ENCODE measurements at regions not wholly inside any gene's neighbourhood (a gene's known extent, or its start where the extent isn't known, plus 50 kb on each side); places are given as distances from the start of the nearest gene placed in this dataset.

DNA sequence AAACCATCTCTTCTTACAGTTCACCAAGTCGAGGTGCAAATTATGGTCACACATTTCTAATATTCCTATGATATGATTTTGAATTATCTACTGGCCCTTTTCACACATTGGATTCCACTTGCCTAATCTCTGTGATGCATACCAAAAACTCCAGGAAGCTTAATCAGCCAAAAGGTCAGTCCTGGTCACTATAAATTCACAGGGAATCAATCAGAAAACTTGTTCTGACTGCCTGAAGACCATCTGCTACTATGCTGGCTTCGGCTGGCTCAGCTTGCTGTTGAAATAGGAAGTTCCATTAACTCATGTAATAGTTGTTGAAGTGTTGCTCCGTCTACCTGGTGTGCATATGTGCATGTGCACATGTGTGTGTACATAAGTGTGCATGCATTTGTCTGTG is 142.8 kb upstream of the FLRT2 start:
- H3K27me3 Mint-ChIP-seq (ENCODE audit: unreplicated experiment): no peaks in the 10 kb centered on the region
- no peak overlapping the region for H3K27ac Mint-ChIP-seq (ENCODE audit: unreplicated experiment)
- no peak overlapping the region for H3K4me3 Mint-ChIP-seq (ENCODE audit: unreplicated experiment)
- H3K4me1 Mint-ChIP-seq (ENCODE audit: unreplicated experiment): peaks cover 15% of the 10 kb centered on the region
- no peaks in the 10 kb centered on the region for H3K36me3 Mint-ChIP-seq (ENCODE audit: unreplicated experiment)
- H3K9me3 Mint-ChIP-seq (ENCODE audit: unreplicated experiment): no peaks in the 10 kb centered on the region
- DNase-seq (ENCODE audit: extremely low spot score, unreplicated experiment): no peak
- TF ChIP-seq, protein P1, sequence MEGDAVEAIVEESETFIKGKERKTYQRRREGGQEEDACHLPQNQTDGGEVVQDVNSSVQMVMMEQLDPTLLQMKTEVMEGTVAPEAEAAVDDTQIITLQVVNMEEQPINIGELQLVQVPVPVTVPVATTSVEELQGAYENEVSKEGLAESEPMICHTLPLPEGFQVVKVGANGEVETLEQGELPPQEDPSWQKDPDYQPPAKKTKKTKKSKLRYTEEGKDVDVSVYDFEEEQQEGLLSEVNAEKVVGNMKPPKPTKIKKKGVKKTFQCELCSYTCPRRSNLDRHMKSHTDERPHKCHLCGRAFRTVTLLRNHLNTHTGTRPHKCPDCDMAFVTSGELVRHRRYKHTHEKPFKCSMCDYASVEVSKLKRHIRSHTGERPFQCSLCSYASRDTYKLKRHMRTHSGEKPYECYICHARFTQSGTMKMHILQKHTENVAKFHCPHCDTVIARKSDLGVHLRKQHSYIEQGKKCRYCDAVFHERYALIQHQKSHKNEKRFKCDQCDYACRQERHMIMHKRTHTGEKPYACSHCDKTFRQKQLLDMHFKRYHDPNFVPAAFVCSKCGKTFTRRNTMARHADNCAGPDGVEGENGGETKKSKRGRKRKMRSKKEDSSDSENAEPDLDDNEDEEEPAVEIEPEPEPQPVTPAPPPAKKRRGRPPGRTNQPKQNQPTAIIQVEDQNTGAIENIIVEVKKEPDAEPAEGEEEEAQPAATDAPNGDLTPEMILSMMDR (IDR thresholded peaks at IDR 0.05): no peak

DNA sequence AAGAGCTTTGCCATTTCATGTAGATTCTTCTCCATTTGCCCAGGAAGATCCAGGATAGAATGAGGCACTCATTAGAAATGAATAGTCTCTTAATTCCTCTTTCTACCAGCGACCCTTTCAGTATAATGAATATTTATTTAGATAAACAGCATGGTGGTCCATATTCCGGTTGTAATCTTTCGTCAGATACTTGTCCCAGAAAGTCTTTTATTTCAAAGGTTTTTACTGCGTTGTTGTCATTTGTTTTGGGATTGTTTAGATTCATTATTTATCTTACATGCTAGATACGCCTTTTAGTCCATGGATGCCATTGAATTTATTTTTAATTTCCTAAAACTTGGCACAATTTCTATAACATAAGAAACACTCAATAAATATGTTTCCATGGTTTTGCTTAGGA is 139.7 kb upstream of the FLRT2 start:
- peaks cover 12% of the 10 kb centered on the region for H3K4me1 Mint-ChIP-seq (ENCODE audit: unreplicated experiment)
- H3K36me3 Mint-ChIP-seq (ENCODE audit: unreplicated experiment): no peaks in the 10 kb centered on the region
- no peaks in the 10 kb centered on the region for H3K9me3 Mint-ChIP-seq (ENCODE audit: unreplicated experiment)
- H3K27ac Mint-ChIP-seq (ENCODE audit: unreplicated experiment): no peak overlapping the region
- TF ChIP-seq, protein P1 (IDR thresholded peaks at IDR 0.05): no peak
- no peak overlapping the region for H3K4me3 Mint-ChIP-seq (ENCODE audit: unreplicated experiment)
- no peak for DNase-seq (ENCODE audit: extremely low spot score, unreplicated experiment)
- no peaks in the 10 kb centered on the region for H3K27me3 Mint-ChIP-seq (ENCODE audit: unreplicated experiment)

DNA sequence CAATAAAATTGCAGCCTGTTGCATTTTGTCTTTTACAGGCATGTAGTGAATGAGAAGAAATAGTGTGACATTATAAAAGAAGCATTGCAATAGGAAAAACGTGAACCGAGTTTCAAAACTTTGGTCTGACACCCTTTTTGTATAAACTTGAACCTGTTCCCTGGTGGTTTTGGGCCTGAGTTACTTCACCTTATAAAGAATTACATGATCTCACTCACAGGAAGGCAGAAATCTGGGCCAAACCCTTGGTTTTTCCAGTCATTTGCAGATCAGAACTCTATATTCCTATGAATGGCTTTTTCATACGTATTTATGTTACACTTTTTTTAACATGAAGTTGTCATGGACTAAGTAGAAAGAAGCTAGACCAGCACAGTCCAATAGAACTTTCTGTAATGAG is 138.5 kb upstream of the FLRT2 start:
- DNase-seq (ENCODE audit: extremely low spot score, unreplicated experiment): no peak
- H3K27ac Mint-ChIP-seq (ENCODE audit: unreplicated experiment): no peak overlapping the region
- no peaks in the 10 kb centered on the region for H3K9me3 Mint-ChIP-seq (ENCODE audit: unreplicated experiment)
- peaks cover 1% of the 10 kb centered on the region for H3K4me1 Mint-ChIP-seq (ENCODE audit: unreplicated experiment)
- no peak overlapping the region for H3K4me3 Mint-ChIP-seq (ENCODE audit: unreplicated experiment)
- TF ChIP-seq, protein P1 (IDR thresholded peaks at IDR 0.05): no peak
- H3K36me3 Mint-ChIP-seq (ENCODE audit: unreplicated experiment): no peaks in the 10 kb centered on the region
- H3K27me3 Mint-ChIP-seq (ENCODE audit: unreplicated experiment): no peaks in the 10 kb centered on the region

DNA sequence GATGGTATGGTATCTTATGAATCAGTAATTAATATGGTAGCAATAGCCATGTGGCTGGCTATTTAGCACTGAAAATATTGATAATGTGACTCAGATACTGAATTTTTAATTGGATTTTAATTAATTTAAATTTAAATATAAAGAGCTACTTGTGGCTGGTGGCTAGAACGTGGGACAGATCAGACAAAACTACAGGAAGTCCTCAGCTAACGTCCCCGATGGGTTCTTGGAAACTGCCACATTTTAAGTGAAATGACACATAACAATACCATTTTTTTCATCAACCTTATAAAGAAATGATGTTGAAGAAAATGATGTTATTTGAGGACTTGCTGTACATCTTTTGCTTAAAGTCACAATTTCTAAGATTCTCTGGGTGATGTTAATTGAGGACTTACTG is 138.1 kb upstream of the FLRT2 start:
- no peaks in the 10 kb centered on the region for H3K9me3 Mint-ChIP-seq (ENCODE audit: unreplicated experiment)
- H3K36me3 Mint-ChIP-seq (ENCODE audit: unreplicated experiment): no peaks in the 10 kb centered on the region
- DNase-seq (ENCODE audit: extremely low spot score, unreplicated experiment): no peak
- H3K27me3 Mint-ChIP-seq (ENCODE audit: unreplicated experiment): no peaks in the 10 kb centered on the region
- H3K27ac Mint-ChIP-seq (ENCODE audit: unreplicated experiment): no peak overlapping the region
- TF ChIP-seq, protein P1 (IDR thresholded peaks at IDR 0.05): no peak
- peaks cover 1% of the 10 kb centered on the region for H3K4me1 Mint-ChIP-seq (ENCODE audit: unreplicated experiment)
- no peak overlapping the region for H3K4me3 Mint-ChIP-seq (ENCODE audit: unreplicated experiment)

DNA sequence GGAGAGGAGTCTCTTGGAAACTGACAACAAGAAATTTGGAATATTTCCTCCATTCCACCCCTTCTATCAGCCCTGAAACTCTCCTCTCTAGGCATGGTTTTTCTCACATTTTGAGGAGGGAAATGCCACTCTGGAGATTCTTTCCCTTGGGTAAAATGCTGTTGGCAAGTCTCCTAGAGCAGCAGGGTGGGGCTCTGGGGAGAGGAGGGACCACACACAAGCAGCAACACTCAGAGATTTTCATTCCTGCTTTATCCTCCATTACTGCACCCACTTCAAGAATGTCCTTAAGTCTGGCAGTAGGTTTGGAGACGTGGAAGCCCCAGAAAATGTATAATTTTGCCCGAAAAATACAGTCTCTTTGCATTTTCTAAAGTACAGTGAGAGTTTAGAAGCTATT is 130.8 kb upstream of the FLRT2 start:
- Mint-ChIP-seq H3K4me1 (ENCODE audit: unreplicated experiment) (peaks cover 49% of the 10 kb centered on the region), H3K4me3 (ENCODE audit: unreplicated experiment) (no peak overlapping the region), H3K9me3 (ENCODE audit: unreplicated experiment) (no peaks in the 10 kb centered on the region), H3K27me3 (ENCODE audit: unreplicated experiment) (no peaks in the 10 kb centered on the region), H3K36me3 (ENCODE audit: unreplicated experiment) (no peaks in the 10 kb centered on the region), H3K27ac (ENCODE audit: unreplicated experiment) (peak overlapping the region; percentile 11)
- TF ChIP-seq, protein P1 (IDR thresholded peaks at IDR 0.05): no peak
- DNase-seq (ENCODE audit: extremely low spot score, unreplicated experiment): no peak

Measured in osteocyte (in vitro differentiated cells).